HG03139 (cell line): ENCODE measurements at regions not wholly inside any gene's neighbourhood (a gene's known extent, or its start where the extent isn't known, plus 50 kb on each side); places are given as distances from the start of the nearest gene placed in this dataset.
"Not testable (repeated sequence)": the region's sequence is repeated elsewhere in the genome, so short reads cannot be mapped to it uniquely, and the experiment has no call there.

ENCODE experiments used
- ATAC-seq: cut with Tn5 transposase; IDR thresholded peaks from one replicate; pipeline ENCODE4 v1.9.1; 2021; ENCODE audit not compliant: unreplicated experiment

DNA sequence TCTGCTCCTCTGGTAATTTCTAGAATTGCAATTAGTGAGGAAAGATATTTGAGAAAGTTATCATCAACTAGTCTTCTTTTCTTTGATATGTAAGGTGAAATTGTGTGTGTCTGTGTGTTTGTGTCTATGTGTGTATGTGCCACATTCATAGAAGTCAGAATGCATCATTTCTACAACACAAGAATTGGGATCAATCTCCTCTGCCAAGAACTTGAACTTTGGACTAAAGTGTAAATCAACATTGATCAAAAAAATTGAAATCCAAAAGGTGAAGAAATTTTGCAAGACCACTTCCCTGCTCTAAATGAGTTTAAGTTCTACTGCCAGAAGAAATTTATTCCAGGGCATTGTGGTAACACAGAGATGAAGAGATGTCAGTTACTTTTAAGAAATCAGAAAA is 1072.8 kb downstream of the GRM8 start:
- ATAC-seq: no peak

DNA sequence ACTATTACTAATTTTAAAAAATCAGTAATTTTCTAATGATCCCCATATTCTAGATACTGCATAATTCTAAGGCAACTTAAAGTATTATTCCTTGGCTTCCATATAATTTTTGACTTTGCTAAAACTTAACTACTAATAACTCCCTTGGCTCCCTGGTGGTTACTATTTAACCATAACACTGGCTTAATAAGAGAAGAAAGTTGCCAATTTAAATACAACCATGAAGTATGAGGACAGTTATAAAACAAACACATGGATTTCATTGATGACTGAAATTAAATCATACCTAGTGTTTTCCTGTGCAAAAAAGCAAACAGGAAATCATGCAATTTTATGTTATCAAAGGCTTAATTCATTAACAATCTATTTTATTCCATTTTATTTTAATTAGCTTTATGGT is 1073.9 kb downstream of the GRM8 start:
- ATAC-seq: no peak

DNA sequence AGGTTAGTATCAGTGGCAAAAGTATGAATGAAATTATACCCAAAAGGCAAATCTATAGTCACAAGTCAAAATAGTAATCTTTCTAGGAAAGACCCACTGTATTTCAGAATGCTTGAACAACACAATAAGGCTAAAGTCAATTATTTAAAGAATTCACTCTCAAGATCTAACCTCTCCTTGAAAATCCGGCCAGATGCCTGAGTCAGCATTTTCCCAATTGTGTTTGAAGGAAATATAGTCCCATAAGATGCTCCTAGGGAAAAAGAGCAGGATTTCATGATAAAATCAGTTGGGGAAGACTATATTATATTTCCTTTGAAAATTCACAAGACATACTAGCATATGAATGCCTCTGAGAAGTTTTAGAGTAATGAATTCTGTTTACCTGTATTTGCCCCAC is 1075.0 kb downstream of the GRM8 start:
- ATAC-seq: no peak

DNA sequence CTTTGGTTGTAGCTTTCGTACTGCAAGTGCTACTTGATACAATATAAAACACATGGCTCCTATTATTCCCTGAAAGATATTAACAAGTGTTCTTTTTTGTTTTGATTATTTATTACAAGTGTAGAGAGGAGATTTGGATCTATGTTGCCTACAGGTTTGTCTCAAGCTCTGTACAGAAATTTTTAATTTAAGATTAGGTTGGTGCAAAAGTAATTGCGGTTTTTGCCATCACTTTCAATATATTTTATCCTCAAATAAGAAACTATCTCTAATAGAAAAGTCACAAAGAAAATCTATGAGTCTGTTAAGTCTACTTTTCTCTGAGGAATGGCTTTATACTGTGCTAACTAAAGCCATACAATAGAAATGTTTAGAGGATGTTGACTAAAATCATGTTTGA is 1086.1 kb downstream of the GRM8 start:
- ATAC-seq: no peak

DNA sequence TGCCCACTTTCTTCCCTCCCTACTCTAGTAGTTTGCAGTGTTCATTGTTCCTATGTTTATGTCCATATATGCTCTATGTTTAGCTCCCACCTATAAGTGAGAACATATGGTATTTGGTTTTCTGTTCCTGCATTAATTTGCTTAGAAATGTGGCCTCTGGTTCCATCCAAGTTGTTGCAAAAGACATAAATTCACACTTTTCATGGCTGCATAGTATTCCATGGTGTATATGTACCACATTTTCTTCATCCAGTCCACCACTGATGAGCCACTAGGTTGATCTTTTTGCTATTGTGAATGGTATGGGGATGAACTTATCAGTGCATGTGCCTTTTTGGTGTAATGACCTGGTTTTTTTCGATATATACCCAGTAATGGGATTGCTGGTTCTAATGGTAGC is 1089.1 kb downstream of the GRM8 start:
- no peak for ATAC-seq

DNA sequence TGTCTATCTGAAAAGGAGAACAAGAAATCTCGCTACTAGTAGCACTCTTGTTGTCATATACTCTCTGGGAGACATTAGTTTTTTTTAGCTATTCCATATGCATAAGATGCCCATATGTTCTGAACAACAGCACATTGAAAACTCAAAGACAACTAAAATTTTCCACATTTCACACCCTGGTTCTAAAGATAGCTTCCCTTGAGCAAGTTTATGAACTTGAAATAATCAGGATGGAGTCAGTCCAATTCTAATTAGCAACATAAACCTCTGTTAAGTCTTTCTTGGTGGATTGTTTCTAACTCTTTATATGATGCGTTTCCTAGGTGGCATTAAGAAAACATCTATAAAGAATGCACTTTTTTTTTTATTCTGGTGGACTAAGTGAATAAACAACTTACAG is 1095.3 kb downstream of the GRM8 start:
- ATAC-seq: no peak

DNA sequence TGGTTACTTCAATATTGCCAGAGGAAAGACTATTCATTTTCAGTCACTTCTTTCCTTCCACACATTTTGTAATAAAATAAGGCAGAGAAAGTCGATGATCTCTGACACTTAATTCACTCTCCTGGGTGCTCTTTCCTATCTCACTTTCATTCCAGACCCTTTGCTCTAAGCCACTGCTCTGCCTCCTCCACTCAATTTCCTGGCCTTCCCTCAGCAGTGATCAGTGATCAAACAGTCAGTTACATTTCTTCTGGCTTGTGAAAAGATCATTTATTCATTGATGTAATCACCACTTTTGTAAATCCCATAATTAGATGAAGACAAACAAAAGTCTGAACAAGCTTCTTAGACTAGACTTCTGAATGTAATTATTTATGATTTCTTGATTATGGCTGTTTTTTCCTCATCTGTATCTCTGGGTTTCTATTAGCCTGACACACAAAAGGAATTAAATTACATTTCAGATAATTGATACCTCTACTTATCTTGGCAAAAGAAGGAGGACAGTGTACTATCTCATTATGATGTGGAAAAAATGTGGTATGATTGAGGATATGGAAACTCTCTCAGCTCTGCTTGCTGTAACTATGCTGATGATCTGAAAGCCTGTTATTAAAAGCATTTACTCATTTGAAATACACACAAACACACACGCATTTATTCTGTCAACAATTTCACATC is 1102.3 kb downstream of the GRM8 start:
- ATAC-seq: no peak

DNA sequence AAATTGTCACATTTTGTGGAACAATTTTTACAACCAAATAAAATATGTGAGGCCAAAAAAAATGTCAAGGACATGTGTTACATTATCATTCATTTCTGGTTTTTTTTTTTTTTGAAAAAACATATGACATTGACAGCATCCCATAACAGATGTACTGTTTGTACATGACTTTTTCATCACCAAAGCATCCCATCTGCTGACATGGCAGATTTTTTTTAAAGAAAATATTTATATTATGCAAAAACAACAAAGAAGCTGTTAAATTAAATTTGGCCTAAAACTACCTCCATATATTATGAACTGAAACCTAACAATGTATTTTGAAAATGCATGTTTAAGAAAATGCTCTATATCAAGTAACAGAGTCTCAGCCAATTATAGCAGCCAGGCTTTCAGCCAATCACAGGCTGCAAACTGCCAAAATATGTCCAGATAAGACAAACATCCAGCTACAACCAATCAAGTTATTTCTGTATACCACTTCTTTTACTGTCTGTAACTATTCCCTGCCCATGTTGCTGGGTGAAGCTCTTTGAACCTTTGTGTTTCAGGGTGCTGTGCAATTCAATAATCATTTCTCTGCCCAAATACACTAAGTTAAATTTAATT is 1111.8 kb downstream of the GRM8 start:
- ATAC-seq: no peak

DNA sequence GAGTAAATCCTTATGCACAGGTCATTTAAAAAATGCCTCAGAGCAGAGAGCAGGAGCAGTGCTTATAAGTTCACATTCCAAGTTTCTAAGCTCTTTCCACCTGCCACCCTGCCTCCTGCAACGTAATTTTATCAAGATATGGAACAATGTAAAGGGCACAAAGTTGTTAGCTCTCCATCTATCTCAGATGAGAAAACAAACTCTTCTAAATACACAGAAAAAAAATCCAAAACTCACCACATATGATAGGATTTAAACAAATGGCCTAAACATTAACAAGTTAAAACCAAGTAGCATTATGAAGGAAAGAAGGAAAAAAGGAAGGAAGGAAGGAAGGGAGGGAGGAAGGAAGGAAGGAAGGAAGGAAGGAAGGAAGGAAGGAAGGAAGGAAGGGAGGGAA is 1132.8 kb downstream of the GRM8 start:
- no peak for ATAC-seq

DNA sequence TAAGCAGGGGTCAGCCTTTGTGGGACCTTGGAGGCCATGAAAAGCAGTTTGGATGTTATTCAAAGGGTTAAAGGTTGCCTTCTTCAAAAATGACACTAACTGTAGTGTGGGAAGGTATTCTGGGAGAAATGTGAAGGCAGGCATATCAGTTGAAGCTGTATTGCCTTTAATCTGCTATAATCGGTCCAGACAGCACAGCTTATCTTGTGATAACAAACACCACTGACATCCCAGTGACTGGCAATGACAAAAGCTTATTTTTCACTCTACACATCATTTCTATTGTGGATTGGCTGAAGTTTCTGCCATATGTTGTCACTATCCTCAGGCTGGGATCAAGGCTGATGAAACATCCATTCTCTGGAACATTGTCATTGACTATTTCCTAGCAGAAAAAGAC is 1149.2 kb downstream of the GRM8 start:
- ATAC-seq: no peak

DNA sequence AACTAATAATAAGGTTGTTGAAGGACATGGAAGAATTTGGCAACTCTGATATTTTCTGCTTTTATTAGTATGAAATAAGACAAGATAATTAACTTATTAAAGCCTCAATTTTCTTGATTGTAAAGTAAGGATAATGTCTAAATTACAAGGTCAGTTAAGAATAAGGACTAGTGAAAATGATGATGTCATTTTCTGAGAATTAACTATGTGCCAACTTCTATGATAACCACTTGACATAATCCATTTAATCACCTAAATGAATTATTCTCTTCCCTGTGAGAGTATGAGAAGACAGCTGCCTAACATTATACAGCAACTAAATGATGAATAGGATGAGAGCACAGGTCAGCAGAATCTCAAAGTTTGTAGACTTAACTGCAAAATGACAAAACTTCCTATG is 1153.4 kb upstream of the POT1 start:
- no peak for ATAC-seq

DNA sequence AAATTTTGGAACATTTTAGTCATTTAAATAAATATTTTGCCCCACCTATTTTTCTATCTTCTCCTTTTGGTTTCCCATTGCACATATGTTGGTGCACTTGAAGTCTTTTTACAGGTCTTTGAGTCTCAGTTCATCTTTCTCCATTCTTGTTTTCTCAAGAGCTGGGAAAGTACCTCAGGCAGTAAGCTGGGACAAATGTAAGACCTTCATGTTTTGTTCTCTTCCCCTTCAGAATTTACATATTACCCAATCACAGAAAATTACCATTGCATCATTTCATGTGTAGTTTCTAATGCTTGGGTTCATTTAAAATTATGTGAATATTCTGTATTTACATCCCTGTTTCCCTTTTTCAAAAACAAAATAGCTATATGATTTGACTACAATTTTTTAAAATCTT is 1150.0 kb upstream of the POT1 start:
- ATAC-seq: no peak

DNA sequence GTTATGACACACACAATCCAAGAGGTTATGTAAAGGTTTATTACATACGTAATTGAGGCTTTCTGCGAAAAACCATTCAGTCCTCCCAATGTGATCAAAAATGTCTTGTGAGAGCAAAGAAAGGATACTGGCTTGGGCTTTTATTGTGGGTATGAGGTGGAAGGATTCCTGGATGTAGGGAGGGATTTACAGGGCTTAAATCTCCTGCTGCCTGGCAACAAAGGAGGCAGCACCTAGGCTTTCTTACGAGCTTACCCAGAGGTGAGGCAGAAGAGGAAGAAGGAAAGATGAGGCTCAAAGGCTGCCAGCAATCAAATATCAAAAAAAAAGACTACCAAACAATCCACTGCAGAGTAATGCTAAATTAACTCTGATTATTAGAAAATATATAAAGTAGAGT is 1149.5 kb upstream of the POT1 start:
- ATAC-seq: no peak

DNA sequence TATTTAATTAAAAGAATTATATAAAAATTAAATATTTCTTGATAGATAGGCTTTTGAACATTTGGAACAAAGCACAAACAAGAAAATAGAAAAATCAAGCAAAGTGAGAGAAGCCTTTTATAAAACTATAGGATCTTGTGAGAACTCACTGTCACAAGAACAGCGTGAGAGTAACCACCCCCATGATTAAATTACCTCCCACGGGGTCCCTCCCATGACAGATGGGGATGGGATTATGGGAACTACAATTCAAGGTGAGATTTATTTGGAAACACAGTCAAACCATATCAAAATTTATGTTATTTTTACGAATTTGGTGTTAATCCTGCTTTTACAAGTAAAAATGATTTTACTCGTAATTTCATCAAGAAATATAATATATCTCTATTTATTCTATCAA is 1136.1 kb upstream of the POT1 start:
- ATAC-seq: no peak

DNA sequence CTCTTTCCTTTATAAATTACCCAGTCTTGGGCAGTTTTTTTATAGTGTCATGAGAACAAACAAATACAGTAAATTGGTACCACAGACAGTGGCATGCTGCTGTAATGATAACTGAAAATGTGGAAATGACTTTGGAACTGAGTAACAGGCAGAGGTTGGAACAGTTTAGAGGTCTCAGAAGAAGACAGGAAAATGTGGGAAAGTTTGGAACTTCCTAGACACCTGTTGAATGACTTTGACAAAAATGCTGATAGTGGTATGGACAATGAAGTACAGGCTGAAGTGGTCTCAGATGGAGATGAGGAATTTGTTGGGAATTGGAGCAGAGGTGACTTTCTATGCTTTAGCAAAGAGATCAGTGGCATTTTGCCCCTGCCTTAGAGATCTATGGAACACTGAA is 1128.4 kb upstream of the POT1 start:
- no peak for ATAC-seq

DNA sequence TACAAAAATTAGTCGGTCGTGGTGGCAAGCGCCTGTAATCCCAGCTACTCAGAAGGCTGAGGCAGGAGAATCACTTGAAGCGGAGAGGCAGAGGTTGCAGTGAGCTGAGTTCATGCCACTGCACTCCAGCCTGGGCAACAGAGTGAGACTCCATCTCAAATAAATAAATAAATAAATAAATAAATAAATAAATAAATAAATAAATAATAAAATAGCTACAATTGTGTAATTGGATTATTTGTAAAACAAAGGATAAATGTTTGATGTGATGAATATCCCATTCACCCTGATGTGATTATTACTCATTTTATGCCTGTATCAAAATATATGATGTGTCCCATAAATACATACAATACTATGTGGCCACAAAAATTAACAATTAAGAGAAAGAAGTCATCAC is 1127.0 kb upstream of the POT1 start:
- ATAC-seq: not testable (repeated sequence)

DNA sequence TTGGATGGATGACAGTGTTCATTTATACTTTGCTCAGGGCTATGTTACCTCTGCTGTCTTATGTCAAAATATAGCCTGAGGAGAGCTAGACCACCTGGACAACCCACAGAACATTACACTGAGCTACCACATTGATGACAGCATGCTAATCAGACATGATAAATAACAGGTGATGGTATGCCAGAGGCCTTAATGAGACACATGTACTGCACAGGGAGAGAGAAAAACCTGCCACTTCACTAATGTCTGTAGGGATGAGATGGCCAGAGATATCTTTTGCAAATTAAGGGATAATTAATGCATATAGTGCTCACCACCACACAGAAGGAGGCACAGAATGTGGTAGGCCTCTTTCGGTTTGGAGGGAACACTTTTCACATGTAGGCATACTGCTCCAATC is 1122.6 kb upstream of the POT1 start:
- no peak for ATAC-seq

DNA sequence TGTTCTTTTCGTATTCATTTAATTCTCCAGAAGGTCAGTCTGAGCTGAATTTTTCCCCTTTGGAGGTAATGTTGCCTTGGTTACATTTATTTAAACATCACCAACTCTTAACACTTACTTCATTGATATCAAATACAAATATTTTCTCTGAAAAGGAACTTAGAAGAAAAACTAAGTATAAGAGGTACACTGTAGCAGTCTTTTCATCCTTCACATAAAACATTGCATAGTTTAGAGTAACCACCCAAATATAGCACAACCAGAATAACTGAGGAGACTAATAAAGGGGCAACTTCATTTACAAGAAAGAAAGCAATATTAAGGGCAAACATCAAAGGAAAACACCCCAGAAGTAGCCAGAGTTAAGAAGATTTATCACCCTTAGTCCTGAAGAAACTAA is 1115.0 kb upstream of the POT1 start:
- no peak for ATAC-seq

DNA sequence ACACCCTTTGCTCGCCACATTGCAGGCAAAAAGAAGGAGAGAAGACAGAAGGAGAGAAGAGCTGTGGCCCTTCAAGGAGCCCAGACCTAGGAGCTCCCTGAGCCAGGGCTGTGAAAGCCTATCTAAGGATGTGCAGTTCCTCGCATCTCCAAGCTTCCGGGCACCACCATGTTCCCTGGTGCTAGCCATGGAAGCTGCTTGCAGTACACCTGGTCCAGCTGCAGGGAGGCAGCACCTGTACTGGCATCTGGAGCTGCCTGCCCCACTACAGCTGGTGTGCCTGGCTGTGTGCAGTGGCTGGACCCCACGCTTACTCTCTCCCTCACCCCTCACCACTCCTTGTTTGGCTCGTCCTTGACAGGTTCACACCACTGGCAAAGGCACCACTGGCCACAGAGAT is 1111.8 kb upstream of the POT1 start:
- ATAC-seq: no peak

DNA sequence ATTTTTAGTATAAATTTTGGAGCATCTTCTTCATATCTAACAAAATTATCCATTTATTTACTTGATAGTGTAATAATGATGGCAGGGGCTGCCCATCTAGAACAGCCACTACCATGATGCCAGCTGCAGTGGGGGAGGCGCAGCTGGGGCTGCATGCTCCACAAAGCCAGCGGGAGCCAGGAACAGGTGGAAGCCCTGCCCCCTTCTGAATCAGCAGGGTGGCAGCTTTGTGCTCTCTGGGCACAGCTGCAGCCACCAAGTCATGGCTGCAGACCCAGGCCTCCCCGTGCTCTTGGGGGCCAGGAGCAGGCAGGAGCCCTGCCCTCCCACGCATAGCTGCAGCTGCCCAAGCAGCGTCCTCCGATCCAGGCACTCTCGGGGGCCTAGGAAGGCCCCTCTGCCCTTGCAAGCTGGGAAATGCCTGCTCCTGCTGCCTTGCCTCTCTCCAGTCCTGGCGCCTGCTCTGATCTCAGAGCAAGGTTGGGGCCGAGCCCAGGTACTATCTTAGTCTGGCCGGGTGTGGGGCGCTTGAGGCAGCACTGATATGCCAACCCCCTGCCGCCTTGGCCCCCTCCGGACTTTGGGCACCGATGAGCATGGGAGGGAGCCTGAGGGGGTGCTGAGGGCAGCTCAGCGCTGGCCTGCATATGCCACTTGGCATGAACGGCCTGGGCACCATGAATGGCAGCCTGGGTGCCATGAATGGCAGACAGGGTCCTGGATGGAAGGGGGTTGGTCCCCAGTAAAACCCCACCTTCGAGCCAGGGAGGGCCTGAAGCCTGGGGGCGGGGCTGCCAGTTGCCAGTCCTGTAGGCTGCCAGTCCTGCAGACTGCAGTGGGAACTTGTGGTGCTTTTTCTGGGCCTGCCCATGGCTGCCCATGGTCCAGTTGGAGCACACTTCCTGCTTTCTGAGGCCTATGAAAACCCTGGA is 1110.8 kb upstream of the POT1 start:
- no peak for ATAC-seq

DNA sequence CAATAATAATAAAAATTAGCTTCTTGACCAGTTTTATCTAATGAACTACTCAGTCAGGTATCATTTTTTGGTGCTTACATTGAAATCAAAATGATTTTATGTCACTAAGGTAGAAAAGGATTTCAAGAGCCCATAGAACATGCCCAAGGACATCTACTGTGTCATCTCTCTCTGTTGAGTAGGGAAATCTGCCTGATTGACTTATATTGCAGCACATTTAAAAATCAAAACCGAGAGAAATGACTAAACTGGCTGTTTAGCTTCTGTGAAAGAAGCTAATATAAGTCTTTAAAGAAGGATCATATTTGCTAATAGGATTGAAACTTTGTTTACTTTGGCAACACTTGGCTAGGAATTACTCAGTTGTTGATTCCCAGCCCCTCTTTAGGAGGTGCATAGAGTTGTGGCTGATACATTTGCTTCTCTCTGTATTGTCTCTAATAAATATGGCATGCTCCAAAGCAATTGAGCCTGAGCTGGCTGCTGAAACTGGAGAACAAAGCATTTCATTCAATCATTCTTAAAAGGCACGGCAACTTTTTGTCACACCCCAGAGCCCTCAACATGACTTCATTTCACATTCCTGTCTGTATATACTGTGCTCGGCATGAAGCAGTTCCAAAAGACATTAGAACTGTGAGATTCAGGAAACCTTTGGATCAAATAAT is 1096.9 kb upstream of the POT1 start:
- ATAC-seq: no peak

DNA sequence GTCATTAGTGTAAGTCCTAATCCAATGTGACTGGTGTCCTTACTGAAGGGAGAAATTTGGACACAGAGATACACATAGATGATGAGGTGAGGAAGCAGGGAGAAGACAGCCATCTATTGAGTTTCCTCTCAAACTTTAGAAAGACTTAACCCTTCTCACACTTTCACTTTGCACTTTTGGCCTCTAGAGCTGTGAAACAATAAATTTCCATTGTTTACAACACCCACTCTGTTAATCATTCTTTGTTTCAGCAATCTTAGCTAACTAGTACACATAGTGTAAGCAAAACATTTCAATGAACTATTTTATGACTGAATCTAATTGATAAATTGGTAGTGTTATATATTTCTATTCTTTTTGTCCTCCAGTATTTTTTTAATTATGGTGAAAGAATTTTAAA is 1092.8 kb upstream of the POT1 start:
- ATAC-seq: no peak
